ENCODE measurements at regions not wholly inside any gene's neighbourhood (a gene's known extent, or its start where the extent isn't known, plus 50 kb on each side); places are given as distances from the start of the nearest gene placed in this dataset.

- no peak for DNase-seq
Measured at GRCh38 chr3:178259703-178260102, 276.5 kb upstream of the KCNMB2 start.

- no peak for DNase-seq
Measured at GRCh38 chr3:178260887-178261565, 275.2 kb upstream of the KCNMB2 start.

- DNase-seq: no peak
Measured at GRCh38 chr3:178263236-178263916, 272.9 kb upstream of the KCNMB2 start.

- no peak for DNase-seq
Measured at GRCh38 chr3:178267158-178267844, 268.9 kb upstream of the KCNMB2 start.

- no peak for DNase-seq
Measured at GRCh38 chr3:178270838-178271237, 265.4 kb upstream of the KCNMB2 start.

GRCh38 chr3:178271740-178272387 is 264.4 kb upstream of the KCNMB2 start:
- no peak for DNase-seq

- DNase-seq: no peak
Measured at GRCh38 chr3:178272841-178273240, 263.4 kb upstream of the KCNMB2 start.

GRCh38 chr3:178274711-178275110 is 261.5 kb upstream of the KCNMB2 start:
- no peak for DNase-seq

GRCh38 chr3:178275311-178275710 is 260.9 kb upstream of the KCNMB2 start:
- DNase-seq: no peak

- no peak for DNase-seq
Measured at GRCh38 chr3:178275793-178276192, 260.4 kb upstream of the KCNMB2 start.

- no peak for DNase-seq
Measured at GRCh38 chr3:178277605-178278004, 258.6 kb upstream of the KCNMB2 start.

- DNase-seq: no peak
Measured at GRCh38 chr3:178283561-178283960, 252.7 kb upstream of the KCNMB2 start.

GRCh38 chr3:178284181-178284580 is 252.1 kb upstream of the KCNMB2 start:
- no peak for DNase-seq

- no peak for DNase-seq
Measured at GRCh38 chr3:178288074-178288473, 248.2 kb upstream of the KCNMB2 start.

- no peak for DNase-seq
Measured at GRCh38 chr3:178289544-178290160, 246.6 kb upstream of the KCNMB2 start.

- no peak for DNase-seq
Measured at GRCh38 chr3:178291574-178292370, 244.5 kb upstream of the KCNMB2 start.

- no peak for DNase-seq
Measured at GRCh38 chr3:178295292-178295912, 240.8 kb upstream of the KCNMB2 start.

- no peak for DNase-seq
Measured at GRCh38 chr3:178297199-178297598, 239.0 kb upstream of the KCNMB2 start.

- DNase-seq: no peak
Measured at GRCh38 chr3:178297740-178298139, 238.5 kb upstream of the KCNMB2 start.

GRCh38 chr3:178300441-178300959 is 235.7 kb upstream of the KCNMB2 start:
- no peak for DNase-seq
